NB4 (cell line): ENCODE measurements at regions not wholly inside any gene's neighbourhood (a gene's known extent, or its start where the extent isn't known, plus 50 kb on each side); places are given as distances from the start of the nearest gene placed in this dataset.

Source experiments
- DNase-seq: peaks from one replicate; pipeline ENCODE4 v3.0.0; 2010; ENCODE audit warnings: low read depth
- H3K4me3 ChIP-seq: one replicate; pipeline ENCODE4 v1.5.1; 2011; ENCODE audit warnings: mild to moderate bottlenecking, low read depth, low read length, moderate library complexity
- MYC ChIP-seq: IDR thresholded peaks from 2 replicates; pipeline ENCODE4 v1.6.1; 2011; ENCODE audit warnings: low read depth, low read length
- POLR2A ChIP-seq: IDR thresholded peaks from 2 replicates; pipeline ENCODE4 v1.6.1; 2011; ENCODE audit warnings: mild to moderate bottlenecking; ENCODE audit not compliant: insufficient read length; ENCODE audit errors: extremely low read depth
- TF ChIP-seq, protein P1 (sequence below): IDR thresholded peaks from 2 replicates; pipeline ENCODE4 v1.6.1; 2011; ENCODE audit warnings: low read depth, low read length
- TF ChIP-seq, protein P2 (sequence below): IDR thresholded peaks from one replicate; pipeline ENCODE4 v1.5.1; 2012; ENCODE audit warnings: low read depth, low read length

DNA sequence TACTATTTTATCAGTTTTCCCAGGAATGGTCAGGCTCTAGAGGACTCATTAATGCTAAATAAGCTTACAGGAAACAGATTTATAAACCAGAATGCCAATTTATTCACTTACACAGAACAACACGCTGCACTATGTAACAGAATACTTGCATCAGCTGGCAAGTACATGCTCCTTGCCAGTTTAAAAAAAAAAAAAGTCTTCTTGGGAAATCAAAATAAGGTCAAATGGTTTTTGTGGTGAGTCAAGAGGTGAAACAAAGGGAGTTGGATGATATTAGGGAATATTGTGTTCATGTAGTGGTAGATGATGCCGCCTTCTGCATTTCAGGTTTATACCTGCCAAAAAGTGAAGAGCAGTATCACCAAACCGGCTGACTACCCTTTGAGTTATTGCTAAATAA is 1322.1 kb upstream of the ZEB2 start:
- H3K4me3 ChIP-seq, result no peak overlapping the region
- TF ChIP-seq POLR2A (no peak), MYC (no peak)
- no peak for DNase-seq

DNA sequence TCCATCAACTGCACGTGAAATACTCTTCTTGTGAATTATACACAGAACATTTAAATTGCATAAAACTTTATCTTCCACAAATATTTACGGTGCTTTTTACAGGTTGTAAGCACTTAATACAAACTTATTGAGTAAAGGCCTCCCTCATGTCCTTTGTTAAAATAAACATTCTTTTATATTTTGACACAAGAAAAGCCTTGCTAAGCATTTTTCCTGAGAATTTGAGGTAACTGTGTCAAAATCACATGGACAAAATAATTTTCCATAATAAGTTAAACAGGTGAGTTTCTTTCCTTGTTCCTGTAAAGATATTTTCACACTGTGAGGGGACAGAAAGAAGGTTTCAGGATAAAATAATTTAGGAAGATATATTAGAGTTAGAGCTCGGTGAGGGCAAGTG is 1317.1 kb upstream of the ZEB2 start:
- no peak for DNase-seq
- no peak overlapping the region for H3K4me3 ChIP-seq
- TF ChIP-seq POLR2A (no peak), MYC (no peak)
- TF ChIP-seq, protein P1, sequence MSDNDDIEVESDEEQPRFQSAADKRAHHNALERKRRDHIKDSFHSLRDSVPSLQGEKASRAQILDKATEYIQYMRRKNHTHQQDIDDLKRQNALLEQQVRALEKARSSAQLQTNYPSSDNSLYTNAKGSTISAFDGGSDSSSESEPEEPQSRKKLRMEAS, result no peak
- TF ChIP-seq, protein P2, sequence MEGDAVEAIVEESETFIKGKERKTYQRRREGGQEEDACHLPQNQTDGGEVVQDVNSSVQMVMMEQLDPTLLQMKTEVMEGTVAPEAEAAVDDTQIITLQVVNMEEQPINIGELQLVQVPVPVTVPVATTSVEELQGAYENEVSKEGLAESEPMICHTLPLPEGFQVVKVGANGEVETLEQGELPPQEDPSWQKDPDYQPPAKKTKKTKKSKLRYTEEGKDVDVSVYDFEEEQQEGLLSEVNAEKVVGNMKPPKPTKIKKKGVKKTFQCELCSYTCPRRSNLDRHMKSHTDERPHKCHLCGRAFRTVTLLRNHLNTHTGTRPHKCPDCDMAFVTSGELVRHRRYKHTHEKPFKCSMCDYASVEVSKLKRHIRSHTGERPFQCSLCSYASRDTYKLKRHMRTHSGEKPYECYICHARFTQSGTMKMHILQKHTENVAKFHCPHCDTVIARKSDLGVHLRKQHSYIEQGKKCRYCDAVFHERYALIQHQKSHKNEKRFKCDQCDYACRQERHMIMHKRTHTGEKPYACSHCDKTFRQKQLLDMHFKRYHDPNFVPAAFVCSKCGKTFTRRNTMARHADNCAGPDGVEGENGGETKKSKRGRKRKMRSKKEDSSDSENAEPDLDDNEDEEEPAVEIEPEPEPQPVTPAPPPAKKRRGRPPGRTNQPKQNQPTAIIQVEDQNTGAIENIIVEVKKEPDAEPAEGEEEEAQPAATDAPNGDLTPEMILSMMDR, result no peak

DNA sequence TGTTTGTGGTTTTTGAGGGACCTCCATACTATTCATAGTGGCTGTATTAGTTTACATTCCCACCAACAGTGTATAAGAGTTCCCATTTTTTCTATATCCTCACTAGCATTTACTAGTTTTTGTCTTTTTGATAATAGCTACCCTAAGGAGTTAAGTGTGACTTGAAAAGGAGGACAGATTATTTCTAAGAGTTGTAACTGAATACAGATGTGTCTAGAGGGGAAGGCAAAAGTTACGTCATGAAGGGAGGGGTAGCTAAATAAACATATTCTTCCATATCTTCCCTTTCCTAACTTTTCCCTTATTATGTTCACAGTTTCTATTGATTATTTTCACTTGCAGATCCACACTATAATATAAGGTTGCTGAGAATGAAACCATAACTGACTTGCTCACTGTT is 1315.7 kb upstream of the ZEB2 start:
- no peak overlapping the region for H3K4me3 ChIP-seq
- no peak for DNase-seq
- TF ChIP-seq MYC, result no peak
- TF ChIP-seq, protein P1, result no peak
- TF ChIP-seq, protein P2, result no peak
- no peak for TF ChIP-seq POLR2A

DNA sequence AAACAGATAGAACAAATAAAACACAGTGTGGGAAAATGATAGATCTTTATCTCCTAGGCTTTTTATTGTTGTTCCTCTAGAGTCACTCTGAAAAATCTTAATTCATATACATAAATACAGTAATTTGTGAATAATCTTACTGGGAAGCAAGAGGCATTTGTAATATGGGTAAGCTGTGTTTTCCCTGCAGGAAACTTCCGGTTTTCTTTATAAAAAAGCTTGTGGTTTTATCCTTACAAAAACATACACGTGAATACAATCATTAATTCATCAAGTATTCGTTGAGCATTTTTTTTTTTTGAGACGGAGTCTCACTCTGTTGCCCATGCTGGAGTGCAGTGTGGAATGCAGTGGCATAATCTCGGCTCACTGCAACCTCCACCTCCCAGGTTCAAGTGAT is 1312.8 kb upstream of the ZEB2 start:
- DNase-seq, result no peak
- TF ChIP-seq POLR2A, result no peak
- TF ChIP-seq, protein P2, result no peak
- TF ChIP-seq MYC, result no peak
- TF ChIP-seq, protein P1, result no peak
- no peak overlapping the region for H3K4me3 ChIP-seq

DNA sequence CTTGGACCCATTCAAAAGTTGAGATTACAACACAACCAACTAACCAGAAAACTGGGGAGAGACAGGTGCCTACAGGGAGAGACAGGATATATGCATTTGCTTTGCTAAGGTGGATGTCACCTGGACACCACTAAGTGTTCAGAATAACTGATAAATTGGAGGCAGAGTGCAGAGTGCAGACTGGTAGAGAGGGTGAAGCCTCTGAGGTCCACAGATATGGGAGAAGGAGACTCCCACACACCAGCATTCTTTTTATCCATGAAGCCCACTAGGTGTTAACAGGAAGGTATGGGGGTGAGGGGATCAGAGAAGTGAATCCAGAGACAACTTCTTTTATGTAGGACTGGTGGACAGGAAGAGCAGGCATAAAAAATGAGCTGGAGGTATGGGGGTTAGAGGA is 1310.0 kb upstream of the ZEB2 start:
- TF ChIP-seq, protein P1, result no peak
- TF ChIP-seq POLR2A, result no peak
- DNase-seq, result no peak
- no peak overlapping the region for H3K4me3 ChIP-seq

DNA sequence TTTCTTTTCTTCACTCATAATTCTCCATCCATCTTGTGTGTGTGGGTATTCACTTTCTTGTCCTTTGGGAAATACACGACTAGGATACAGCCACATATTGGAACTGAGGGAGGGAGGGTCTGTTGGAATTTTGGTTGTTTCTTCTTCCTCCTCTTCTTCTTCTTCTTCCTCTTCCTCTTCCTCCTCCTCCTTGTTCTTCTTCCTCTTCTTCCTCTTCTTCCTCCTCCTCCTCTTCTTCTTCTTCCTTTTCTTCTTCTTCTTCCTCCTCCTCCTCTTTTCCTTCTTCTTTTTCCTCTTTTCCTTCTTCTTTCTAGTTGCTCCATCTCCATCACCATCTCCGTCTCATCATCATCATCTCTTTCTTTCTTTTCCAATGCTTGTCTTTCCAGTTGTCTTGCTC is 1307.3 kb upstream of the ZEB2 start:
- no peak overlapping the region for H3K4me3 ChIP-seq
- DNase-seq, result no peak
- TF ChIP-seq MYC (no peak), POLR2A (no peak)
- TF ChIP-seq, protein P1, result no peak
- TF ChIP-seq, protein P2, result no peak

DNA sequence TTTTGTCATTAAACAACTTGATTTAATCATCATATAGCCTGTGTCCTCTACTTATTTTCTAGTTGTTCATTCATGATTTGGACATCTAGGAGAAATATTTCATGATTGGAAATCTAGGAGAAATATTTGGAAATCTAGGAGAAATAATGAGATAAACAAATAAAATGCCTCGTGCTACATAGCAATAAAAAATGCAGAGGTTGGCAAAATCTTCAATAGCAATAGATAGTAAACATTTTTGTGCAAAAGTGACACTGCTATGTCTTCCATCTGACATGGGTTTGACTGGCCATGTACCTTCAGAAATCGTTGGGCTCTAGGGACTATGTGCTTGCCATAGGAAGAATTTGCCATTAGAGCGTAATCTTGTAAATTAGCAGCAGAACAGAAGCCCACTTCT is 1304.5 kb upstream of the ZEB2 start:
- DNase-seq, result no peak
- H3K4me3 ChIP-seq, result no peak overlapping the region
- TF ChIP-seq, protein P2, result no peak
- TF ChIP-seq POLR2A (no peak), MYC (no peak)
- TF ChIP-seq, protein P1, result no peak
